Tibial nerve (tissue), 4 donors: ENCODE measurements at regions not wholly inside any gene's neighbourhood (a gene's known extent, or its start where the extent isn't known, plus 50 kb on each side); places are given as distances from the start of the nearest gene placed in this dataset.

Experiments used
- EP300 ChIP-seq, 2 donors: sonication (generic); formaldehyde crosslinking; IDR thresholded peaks; one replicate each; pipeline ENCODE4 v1.6.1; 2017; ENCODE audit warnings: antibody characterized with exemption in 2 of 2, mild to moderate bottlenecking in 1 of 2
- POLR2A ChIP-seq, 2 donors: fragments of 450-650 bp; IDR thresholded peaks; one replicate each; pipeline ENCODE4 v1.6.1; 2017; ENCODE audit warnings: antibody characterized with exemption in 2 of 2, mild to moderate bottlenecking in 2 of 2, moderate library complexity in 2 of 2
- TF ChIP-seq, protein P1 (sequence below), 5 experiments: fragments of 200-600 bp in 3 of 5; fragments of 450-650 bp in 2 of 5; sonication (generic) in 3 of 5; IDR thresholded peaks; one replicate each; pipeline ENCODE4 v1.5.1; 2016 to 2019; ENCODE audit warnings: antibody characterized with exemption in 5 of 5, mild to moderate bottlenecking in 3 of 5, moderate library complexity in 2 of 5

DNA sequence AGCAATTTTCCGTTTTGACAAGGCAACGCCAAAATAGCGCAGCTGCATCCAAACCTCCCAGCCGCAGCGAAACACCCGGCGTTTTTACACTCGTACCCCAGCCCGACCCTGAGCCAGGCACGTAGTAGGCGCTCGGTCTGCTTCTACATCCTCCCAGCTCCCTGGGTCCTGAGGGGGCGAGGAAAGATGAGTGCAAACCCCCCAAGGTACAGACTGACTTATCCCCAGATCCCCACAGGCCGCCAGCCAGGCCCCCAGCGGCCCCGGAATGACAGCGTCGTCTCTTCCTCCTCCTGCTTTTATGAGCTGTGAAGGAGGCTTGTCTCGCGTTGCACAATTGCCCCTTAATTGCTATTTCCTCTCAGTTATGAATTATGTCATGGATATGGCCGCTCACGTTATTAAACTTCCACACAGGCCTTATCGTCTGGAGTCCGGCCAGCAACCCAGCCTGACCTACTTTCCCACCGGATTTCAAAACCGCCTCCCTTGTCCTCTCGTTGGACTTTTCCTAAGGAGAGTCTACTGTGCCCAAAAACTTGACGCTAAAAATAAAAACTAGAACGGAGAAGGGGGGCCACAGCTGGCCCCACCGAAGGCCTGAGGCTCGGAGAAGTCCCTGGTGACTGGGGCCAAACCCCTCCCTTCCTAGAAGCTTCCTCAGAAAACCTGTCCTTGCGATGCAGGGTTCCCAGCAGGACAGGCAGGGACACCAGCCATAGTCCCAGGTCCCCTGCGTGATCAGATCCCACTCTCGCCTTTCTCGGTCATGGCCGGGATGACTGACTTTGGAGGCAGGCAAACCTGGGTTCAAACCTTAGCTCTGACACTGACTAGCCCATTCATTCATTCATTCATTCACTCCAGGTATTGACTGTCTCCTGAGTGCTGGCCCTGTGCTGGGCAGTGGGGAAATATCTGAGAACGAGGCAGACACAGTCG lies 130.9 kb upstream of the PTPN1 start:
- TF ChIP-seq, protein P1, sequence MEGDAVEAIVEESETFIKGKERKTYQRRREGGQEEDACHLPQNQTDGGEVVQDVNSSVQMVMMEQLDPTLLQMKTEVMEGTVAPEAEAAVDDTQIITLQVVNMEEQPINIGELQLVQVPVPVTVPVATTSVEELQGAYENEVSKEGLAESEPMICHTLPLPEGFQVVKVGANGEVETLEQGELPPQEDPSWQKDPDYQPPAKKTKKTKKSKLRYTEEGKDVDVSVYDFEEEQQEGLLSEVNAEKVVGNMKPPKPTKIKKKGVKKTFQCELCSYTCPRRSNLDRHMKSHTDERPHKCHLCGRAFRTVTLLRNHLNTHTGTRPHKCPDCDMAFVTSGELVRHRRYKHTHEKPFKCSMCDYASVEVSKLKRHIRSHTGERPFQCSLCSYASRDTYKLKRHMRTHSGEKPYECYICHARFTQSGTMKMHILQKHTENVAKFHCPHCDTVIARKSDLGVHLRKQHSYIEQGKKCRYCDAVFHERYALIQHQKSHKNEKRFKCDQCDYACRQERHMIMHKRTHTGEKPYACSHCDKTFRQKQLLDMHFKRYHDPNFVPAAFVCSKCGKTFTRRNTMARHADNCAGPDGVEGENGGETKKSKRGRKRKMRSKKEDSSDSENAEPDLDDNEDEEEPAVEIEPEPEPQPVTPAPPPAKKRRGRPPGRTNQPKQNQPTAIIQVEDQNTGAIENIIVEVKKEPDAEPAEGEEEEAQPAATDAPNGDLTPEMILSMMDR (IDR thresholded peaks at IDR 0.05) = peak in 1 of 5 experiments; percentile 28
- peak; percentile 32 to 61 for TF ChIP-seq POLR2A (IDR thresholded peaks at IDR 0.05)
- peak; percentile 72 to 92 for TF ChIP-seq EP300 (IDR thresholded peaks at IDR 0.05)
